ENCODE measurements at regions not wholly inside any gene's neighbourhood (a gene's known extent, or its start where the extent isn't known, plus 50 kb on each side); places are given as distances from the start of the nearest gene placed in this dataset.

- no peak for TF ChIP-seq CTCF (IDR thresholded peaks at IDR 0.05; ENCODE audit: unreplicated experiment)
- Mint-ChIP-seq H3K27me3 (no peaks in the 10 kb centered on the region), H3K4me3 (ENCODE audit: low read depth) (no peak overlapping the region), H3K4me1 (ENCODE audit: low read depth) (no peaks in the 10 kb centered on the region), H3K27ac (no peak overlapping the region), H3K9me3 (ENCODE audit: low read depth) (no peaks in the 10 kb centered on the region), H3K36me3 (ENCODE audit: insufficient read depth) (no peaks in the 10 kb centered on the region)
- no peak for DNase-seq (ENCODE audit: low spot score, unreplicated experiment)
Measured at GRCh38 chr13:76222511-76222910, 586.4 kb downstream of the LMO7 start.

- Mint-ChIP-seq H3K36me3 (ENCODE audit: insufficient read depth) (no peaks in the 10 kb centered on the region), H3K27me3 (no peaks in the 10 kb centered on the region), H3K27ac (no peak overlapping the region), H3K4me1 (ENCODE audit: low read depth) (no peaks in the 10 kb centered on the region), H3K4me3 (ENCODE audit: low read depth) (no peak overlapping the region), H3K9me3 (ENCODE audit: low read depth) (no peaks in the 10 kb centered on the region)
- no peak for TF ChIP-seq CTCF (IDR thresholded peaks at IDR 0.05; ENCODE audit: unreplicated experiment)
- no peak for DNase-seq (ENCODE audit: low spot score, unreplicated experiment)
Measured at GRCh38 chr13:76216729-76217128, 580.6 kb downstream of the LMO7 start.

GRCh38 chr13:76214001-76214400, 577.9 kb downstream of the LMO7 start:
- Mint-ChIP-seq H3K27me3 (no peaks in the 10 kb centered on the region), H3K4me1 (ENCODE audit: low read depth) (no peaks in the 10 kb centered on the region), H3K4me3 (ENCODE audit: low read depth) (no peak overlapping the region), H3K36me3 (ENCODE audit: insufficient read depth) (no peaks in the 10 kb centered on the region), H3K9me3 (ENCODE audit: low read depth) (no peaks in the 10 kb centered on the region), H3K27ac (no peak overlapping the region)
- no peak for TF ChIP-seq CTCF (IDR thresholded peaks at IDR 0.05; ENCODE audit: unreplicated experiment)
- DNase-seq (ENCODE audit: low spot score, unreplicated experiment) = no peak

GRCh38 chr13:76213423-76213904, 577.3 kb downstream of the LMO7 start:
- H3K4me3 Mint-ChIP-seq (ENCODE audit: low read depth) = no peak overlapping the region
- no peaks in the 10 kb centered on the region for H3K36me3 Mint-ChIP-seq (ENCODE audit: insufficient read depth)
- H3K9me3 Mint-ChIP-seq (ENCODE audit: low read depth) = no peaks in the 10 kb centered on the region
- DNase-seq (ENCODE audit: low spot score, unreplicated experiment) = no peak
- no peak overlapping the region for H3K27ac Mint-ChIP-seq
- H3K4me1 Mint-ChIP-seq (ENCODE audit: low read depth) = no peaks in the 10 kb centered on the region
- H3K27me3 Mint-ChIP-seq = no peaks in the 10 kb centered on the region
- TF ChIP-seq CTCF (IDR thresholded peaks at IDR 0.05; ENCODE audit: unreplicated experiment) = no peak

GRCh38 chr13:76210262-76210661, 574.1 kb downstream of the LMO7 start:
- Mint-ChIP-seq H3K9me3 (ENCODE audit: low read depth) (no peaks in the 10 kb centered on the region), H3K36me3 (ENCODE audit: insufficient read depth) (no peaks in the 10 kb centered on the region), H3K27ac (no peak overlapping the region), H3K4me1 (ENCODE audit: low read depth) (no peaks in the 10 kb centered on the region), H3K27me3 (no peaks in the 10 kb centered on the region), H3K4me3 (ENCODE audit: low read depth) (no peak overlapping the region)
- DNase-seq (ENCODE audit: low spot score, unreplicated experiment) = no peak
- TF ChIP-seq CTCF (IDR thresholded peaks at IDR 0.05; ENCODE audit: unreplicated experiment) = no peak
